HepG2 (cell line): ENCODE measurements at regions not wholly inside any gene's neighbourhood (a gene's known extent, or its start where the extent isn't known, plus 50 kb on each side); places are given as distances from the start of the nearest gene placed in this dataset.

ENCODE experiments used
- EP300 ChIP-seq, 3 experiments: sonication (generic) in 1 of 3; formaldehyde crosslinking in 1 of 3; IDR thresholded peaks; 2 replicates each; pipeline versions ENCODE4 v1.5.1 to v1.6.1; 2011 to 2020; ENCODE audit warnings: low read depth in 2 of 3, low read length in 2 of 3, borderline replicate concordance in 1 of 3, improper control_type of control experiment in 1 of 3, mild to moderate bottlenecking in 1 of 3, missing genetic modification reagents in 1 of 3, moderate library complexity in 1 of 3
- MAX ChIP-seq: IDR thresholded peaks from 2 replicates; pipeline ENCODE4 v1.6.1; 2012; ENCODE audit warnings: inconsistent platforms
- MXI1 ChIP-seq: IDR thresholded peaks from 3 replicates; pipeline ENCODE4 v1.6.1; 2012; ENCODE audit warnings: low read depth, low read length, inconsistent platforms, borderline replicate concordance
- POLR2A ChIP-seq, 2 experiments: IDR thresholded peaks; 2 replicates each; pipeline ENCODE4 v1.6.1; 2011; ENCODE audit warnings: low read depth in 2 of 2, low read length in 2 of 2, mild to moderate bottlenecking in 1 of 2, moderate library complexity in 1 of 2; ENCODE audit not compliant: insufficient read depth in 1 of 2
- RAD21 ChIP-seq: fragments of 450-650 bp; formaldehyde crosslinking; IDR thresholded peaks from 2 replicates; pipeline ENCODE4 v1.5.0; 2020; ENCODE audit warnings: mild to moderate bottlenecking
- RBAK ChIP-seq: sonication (generic); formaldehyde crosslinking; IDR thresholded peaks from 2 replicates; pipeline ENCODE4 v1.5.1; 2020; ENCODE audit warnings: mild to moderate bottlenecking, missing genetic modification reagents
- SRF ChIP-seq: IDR thresholded peaks from 2 replicates; pipeline ENCODE4 v1.6.1; 2011; ENCODE audit warnings: mild to moderate bottlenecking, low read depth, low read length, moderate library complexity
- TAF1 ChIP-seq: sonication (generic); formaldehyde crosslinking; IDR thresholded peaks from 2 replicates; pipeline ENCODE4 v1.4.0; 2020; ENCODE audit warnings: missing genetic modification reagents
- ZNF34 ChIP-seq: sonication (generic); formaldehyde crosslinking; IDR thresholded peaks from 2 replicates; pipeline ENCODE4 v1.4.0; 2020; ENCODE audit warnings: mild to moderate bottlenecking, missing genetic modification reagents, borderline replicate concordance
- TF ChIP-seq, protein P1 (sequence below): sonication (generic); formaldehyde crosslinking; IDR thresholded peaks from 2 replicates; pipeline ENCODE4 v1.5.0; 2020; ENCODE audit warnings: mild to moderate bottlenecking, missing genetic modification reagents, moderate library complexity

DNA sequence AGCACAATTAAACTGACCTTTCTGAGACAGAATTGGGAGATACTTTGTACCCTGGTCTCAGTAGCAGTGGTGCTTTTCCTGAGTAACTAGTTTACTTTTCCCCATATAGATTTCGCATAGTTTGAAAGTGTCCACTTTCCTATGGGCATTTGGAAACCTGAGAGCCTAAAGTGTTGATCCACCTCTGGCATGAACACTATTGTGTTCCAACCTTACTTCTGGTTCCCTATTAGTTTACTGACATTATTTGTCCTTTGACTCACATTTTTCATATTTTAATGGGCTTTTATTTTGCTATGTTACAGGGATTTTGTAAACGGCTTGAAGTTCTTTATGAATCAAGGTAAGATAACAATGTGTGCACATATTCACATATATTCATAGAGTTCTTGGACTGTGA, 103.7 kb downstream of the CBLL2 start:
- TF ChIP-seq POLR2A (IDR thresholded peaks at IDR 0.05; ENCODE audit: insufficient read depth in 1 of 2, low read depth in 2 of 2, low read length in 2 of 2) (no peak), MXI1 (no peak), SRF (no peak), MAX (no peak), RBAK (no peak), ZNF34 (no peak), RAD21 (CRISPR knock-in tag) (no peak), TAF1 (no peak), EP300 (IDR thresholded peaks at IDR 0.05; ENCODE audit: low read depth in 2 of 2, low read length in 2 of 2) (no peak), EP300 (CRISPR knock-in tag; IDR thresholded peaks at IDR 0.05; ENCODE audit: borderline replicate concordance) (no peak)
- TF ChIP-seq, protein P1, sequence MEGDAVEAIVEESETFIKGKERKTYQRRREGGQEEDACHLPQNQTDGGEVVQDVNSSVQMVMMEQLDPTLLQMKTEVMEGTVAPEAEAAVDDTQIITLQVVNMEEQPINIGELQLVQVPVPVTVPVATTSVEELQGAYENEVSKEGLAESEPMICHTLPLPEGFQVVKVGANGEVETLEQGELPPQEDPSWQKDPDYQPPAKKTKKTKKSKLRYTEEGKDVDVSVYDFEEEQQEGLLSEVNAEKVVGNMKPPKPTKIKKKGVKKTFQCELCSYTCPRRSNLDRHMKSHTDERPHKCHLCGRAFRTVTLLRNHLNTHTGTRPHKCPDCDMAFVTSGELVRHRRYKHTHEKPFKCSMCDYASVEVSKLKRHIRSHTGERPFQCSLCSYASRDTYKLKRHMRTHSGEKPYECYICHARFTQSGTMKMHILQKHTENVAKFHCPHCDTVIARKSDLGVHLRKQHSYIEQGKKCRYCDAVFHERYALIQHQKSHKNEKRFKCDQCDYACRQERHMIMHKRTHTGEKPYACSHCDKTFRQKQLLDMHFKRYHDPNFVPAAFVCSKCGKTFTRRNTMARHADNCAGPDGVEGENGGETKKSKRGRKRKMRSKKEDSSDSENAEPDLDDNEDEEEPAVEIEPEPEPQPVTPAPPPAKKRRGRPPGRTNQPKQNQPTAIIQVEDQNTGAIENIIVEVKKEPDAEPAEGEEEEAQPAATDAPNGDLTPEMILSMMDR = no peak
